Retinal pigment epithelial cell (primary cell): ENCODE measurements at regions not wholly inside any gene's neighbourhood (a gene's known extent, or its start where the extent isn't known, plus 50 kb on each side); places are given as distances from the start of the nearest gene placed in this dataset.
"Not testable (repeated sequence)": the region's sequence is repeated elsewhere in the genome, so short reads cannot be mapped to it uniquely, and the experiment has no call there.

ENCODE experiments used
- DNase-seq: peaks from one replicate; pipeline ENCODE4 v3.0.0-alpha.2; 2010; ENCODE audit warnings: low read depth
- H3K4me3 ChIP-seq: 2 replicates; pipeline ENCODE4 v1.5.1; 2011; ENCODE audit warnings: mild to moderate bottlenecking, low read length, control low read depth, moderate library complexity
- CTCF ChIP-seq: conservative IDR thresholded peaks from 2 replicates; pipeline ENCODE4 v1.5.1; 2011; ENCODE audit warnings: low read depth, low read length, control low read depth, inconsistent platforms

GRCh38 chr5:25090854-25091253, 446.1 kb upstream of the CDH10 start:
- no peak for TF ChIP-seq CTCF
- no peak overlapping the region for H3K4me3 ChIP-seq

GRCh38 chr5:25090275-25090674, 445.5 kb upstream of the CDH10 start:
- no peak for DNase-seq
- H3K4me3 ChIP-seq, result no peak overlapping the region

More at GRCh38 chr5:25090854-25091253, 446.1 kb upstream of the CDH10 start:
- no peak for DNase-seq

GRCh38 chr5:25088689-25089088, 443.9 kb upstream of the CDH10 start:
- H3K4me3 ChIP-seq, DNase-seq: not testable (repeated sequence)

More at GRCh38 chr5:25090275-25090674, 445.5 kb upstream of the CDH10 start:
- no peak for TF ChIP-seq CTCF

DNA sequence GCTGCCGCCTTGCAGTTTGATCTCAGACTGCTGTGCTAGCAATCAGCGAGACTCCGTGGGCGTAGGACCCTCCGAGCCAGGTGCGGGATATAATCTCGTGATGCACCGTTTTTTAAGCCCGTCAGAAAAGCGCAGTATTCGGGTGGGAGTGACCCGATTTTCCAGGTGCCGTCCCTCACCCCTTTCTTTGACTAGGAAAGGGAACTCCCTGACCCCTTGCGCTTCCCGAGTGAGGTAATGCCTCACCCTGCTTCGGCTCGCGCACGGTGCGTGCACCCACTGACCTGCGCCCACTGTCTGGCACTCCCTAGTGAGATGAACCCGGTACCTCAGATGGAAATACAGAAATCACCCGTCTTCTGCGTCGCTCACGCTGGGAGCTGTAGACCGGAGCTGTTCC, 438.5 kb upstream of the CDH10 start:
- not testable (repeated sequence) for DNase-seq, H3K4me3 ChIP-seq

DNA sequence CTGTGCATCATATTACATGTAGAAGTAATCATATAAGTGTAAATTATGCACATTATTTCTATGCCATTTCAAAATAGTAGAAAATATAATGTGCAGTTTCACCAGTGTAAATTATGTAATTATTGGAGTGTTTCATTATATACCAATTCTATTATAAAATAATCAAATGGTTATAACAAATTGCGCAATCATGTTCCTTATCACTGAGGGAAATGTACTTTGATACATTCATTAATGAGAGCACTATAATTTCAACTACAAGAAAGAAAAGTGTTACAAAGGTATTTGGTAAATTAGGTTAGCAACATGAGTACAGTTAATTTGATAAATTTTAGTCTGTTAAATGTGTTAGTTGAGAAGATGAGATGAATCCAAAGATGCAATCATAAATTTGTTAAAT, 421.5 kb upstream of the CDH10 start:
- TF ChIP-seq CTCF, result no peak
- DNase-seq, result no peak
- H3K4me3 ChIP-seq, result no peak overlapping the region

DNA sequence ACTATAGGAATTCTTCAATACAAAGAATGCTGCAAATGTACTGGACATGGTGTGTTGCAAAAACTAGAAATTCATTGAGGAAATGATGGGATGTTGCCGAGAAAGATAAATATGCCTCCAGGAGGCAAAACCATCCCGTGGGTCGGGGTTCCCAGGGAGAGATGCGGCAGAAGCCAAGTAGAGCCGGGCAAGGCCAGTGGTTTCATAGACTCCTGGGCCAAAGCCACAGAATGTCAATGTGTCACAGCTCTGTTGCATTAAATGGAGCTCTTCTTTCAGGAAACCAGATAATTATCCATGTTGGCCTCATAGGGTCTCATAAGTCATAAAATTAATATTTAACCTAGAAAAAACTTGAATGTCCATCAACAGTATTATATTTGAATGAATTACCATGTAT, 419.5 kb upstream of the CDH10 start:
- TF ChIP-seq CTCF, result no peak
- DNase-seq, result no peak
- H3K4me3 ChIP-seq, result no peak overlapping the region

DNA sequence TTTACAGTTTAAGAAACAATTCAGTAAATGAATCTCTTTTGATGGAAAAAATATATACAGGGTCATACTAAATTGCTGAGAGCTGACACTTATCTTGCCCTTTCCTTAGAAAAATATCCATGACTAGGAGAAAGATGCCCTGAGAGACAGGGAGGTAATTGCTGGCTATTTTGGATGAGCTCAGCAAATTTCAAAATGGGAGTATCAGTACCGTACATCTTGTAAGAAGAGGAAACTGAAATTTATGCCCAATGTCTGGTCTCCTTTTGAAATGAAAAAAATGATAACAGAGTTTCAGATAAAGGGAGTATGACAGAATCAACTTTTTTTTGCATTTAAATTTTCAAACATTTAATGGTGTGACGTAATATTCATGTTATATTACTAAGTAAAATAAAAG, 415.8 kb upstream of the CDH10 start:
- H3K4me3 ChIP-seq, result no peak overlapping the region
- no peak for DNase-seq
- TF ChIP-seq CTCF, result no peak

DNA sequence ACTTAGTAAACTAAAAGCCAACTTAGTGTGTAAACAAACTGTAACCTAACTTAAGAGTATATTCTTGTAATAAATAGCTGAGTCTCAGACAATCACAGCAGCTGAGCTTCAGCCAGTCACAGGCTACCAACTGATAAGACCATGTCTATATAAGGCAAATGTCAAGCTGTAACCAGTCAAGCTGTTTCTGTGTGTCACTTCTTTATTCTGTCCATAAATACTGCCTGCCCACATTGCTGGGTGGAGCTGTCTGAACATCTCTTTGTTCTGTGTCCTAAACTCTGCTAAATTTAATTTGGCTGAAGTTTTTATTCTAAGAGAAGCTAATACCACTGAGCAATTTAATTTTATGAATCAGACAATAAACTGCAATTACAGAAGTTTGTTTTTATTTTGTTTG, 412.1 kb upstream of the CDH10 start:
- DNase-seq, result no peak
- no peak for TF ChIP-seq CTCF
- no peak overlapping the region for H3K4me3 ChIP-seq
